ENCODE measurements at regions not wholly inside any gene's neighbourhood (a gene's known extent, or its start where the extent isn't known, plus 50 kb on each side); places are given as distances from the start of the nearest gene placed in this dataset.

DNA sequence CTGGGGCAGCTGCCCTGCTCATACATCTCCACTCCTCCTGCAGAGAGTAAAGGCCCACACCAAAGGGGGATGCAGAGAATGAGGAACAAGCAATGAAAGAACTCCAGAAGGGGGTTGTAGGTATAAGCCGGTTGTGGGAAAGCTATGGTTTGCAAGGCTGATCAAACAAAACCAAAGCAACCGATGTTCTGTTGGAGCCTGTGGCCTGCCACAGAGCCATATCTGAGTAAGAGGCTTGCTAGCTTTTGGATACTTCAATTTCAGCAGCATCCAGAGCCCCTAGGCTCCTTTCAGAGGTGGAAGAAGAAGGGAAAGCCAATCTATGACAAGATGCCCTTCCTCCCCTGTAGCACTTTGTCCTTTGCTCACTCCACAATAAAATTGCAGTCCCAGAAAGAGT is 163.2 kb downstream of the RRAGC start:
- no CpG with 5 or more reads among the region's 2 CpGs for WGBS (ENCODE audit: extremely low coverage, insufficient read length, low lambda C conversion rate)

More for the DNA sequence above, 163.2 kb downstream of the RRAGC start:
- TF ChIP-seq, protein P1, sequence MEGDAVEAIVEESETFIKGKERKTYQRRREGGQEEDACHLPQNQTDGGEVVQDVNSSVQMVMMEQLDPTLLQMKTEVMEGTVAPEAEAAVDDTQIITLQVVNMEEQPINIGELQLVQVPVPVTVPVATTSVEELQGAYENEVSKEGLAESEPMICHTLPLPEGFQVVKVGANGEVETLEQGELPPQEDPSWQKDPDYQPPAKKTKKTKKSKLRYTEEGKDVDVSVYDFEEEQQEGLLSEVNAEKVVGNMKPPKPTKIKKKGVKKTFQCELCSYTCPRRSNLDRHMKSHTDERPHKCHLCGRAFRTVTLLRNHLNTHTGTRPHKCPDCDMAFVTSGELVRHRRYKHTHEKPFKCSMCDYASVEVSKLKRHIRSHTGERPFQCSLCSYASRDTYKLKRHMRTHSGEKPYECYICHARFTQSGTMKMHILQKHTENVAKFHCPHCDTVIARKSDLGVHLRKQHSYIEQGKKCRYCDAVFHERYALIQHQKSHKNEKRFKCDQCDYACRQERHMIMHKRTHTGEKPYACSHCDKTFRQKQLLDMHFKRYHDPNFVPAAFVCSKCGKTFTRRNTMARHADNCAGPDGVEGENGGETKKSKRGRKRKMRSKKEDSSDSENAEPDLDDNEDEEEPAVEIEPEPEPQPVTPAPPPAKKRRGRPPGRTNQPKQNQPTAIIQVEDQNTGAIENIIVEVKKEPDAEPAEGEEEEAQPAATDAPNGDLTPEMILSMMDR (conservative IDR thresholded peaks at IDR 0.05): no peak
- H3K4me3 Mint-ChIP-seq: no peak overlapping the region
- no peak overlapping the region for H2AFZ ChIP-seq (ENCODE audit: low read length)
- H3K14ac ChIP-seq (ENCODE audit: insufficient read depth, low read length): no peak overlapping the region
- no peaks in the 10 kb centered on the region for H3K27me3 ChIP-seq (ENCODE audit: insufficient read depth, low read length)
- H3K18ac ChIP-seq (ENCODE audit: insufficient read length, low read depth, low read length): no peak overlapping the region
- no peaks in the 10 kb centered on the region for H4K20me1 ChIP-seq (ENCODE audit: control insufficient read depth, insufficient read depth, insufficient read length)
- H3K27ac Mint-ChIP-seq: no peak overlapping the region
- no peak overlapping the region for H2BK15ac ChIP-seq (ENCODE audit: low read depth, low read length)
- peaks cover 8 to 10% of the 10 kb centered on the region in 2 experiments; a peak in 2 of 4 replicates for H3K4me1 Mint-ChIP-seq
- no peak overlapping the region for H2BK5ac ChIP-seq (ENCODE audit: insufficient read length, low read length)
- H3K27me3 Mint-ChIP-seq (ENCODE audit: low read depth): peaks cover 11% of the 10 kb centered on the region; the same call in 1 of the 2 replicates
- no peak overlapping the region for H4K8ac ChIP-seq (replicated peaks; ENCODE audit: insufficient read length, low read depth, low read length)
- no peak overlapping the region for H4K5ac ChIP-seq (ENCODE audit: insufficient read length, low read depth, low read length)
- H3K79me2 ChIP-seq (ENCODE audit: insufficient read depth, low read length): no peaks in the 10 kb centered on the region
- H2BK12ac ChIP-seq (ENCODE audit: insufficient read length, low read depth, low read length): no peak overlapping the region
- H3T11ph ChIP-seq (ENCODE audit: low read length): no peak overlapping the region
- no peaks in the 10 kb centered on the region for H3K23me2 ChIP-seq (ENCODE audit: insufficient read length, low read depth, low read length, poor library complexity, severe bottlenecking)
- no peak overlapping the region for H4K91ac ChIP-seq (ENCODE audit: insufficient read length, low read depth, low read length)
- peaks cover 0 to 4% of the 10 kb centered on the region in 2 experiments; a peak in 3 of 5 replicates for H3K9me3 Mint-ChIP-seq
- H3K36me3 Mint-ChIP-seq (ENCODE audit: insufficient read depth in 1 of 3, low read depth in 3 of 3): peaks cover 0 to 3% (median 0%) of the 10 kb centered on the region in 3 experiments; a peak in 2 of 7 replicates
- H3K9me3 ChIP-seq (ENCODE audit: control insufficient read depth, low read depth, low read length): no peaks in the 10 kb centered on the region
- H3K56ac ChIP-seq (ENCODE audit: insufficient read length, low read depth, low read length): no peak overlapping the region
- H2BK120ac ChIP-seq (ENCODE audit: low read depth, low read length, poor library complexity, severe bottlenecking): no peak overlapping the region
- no peak overlapping the region for H3K23ac ChIP-seq (ENCODE audit: insufficient read length, low read depth, low read length)
- H3K4me2 ChIP-seq (ENCODE audit: insufficient read depth, insufficient read length, low read length): no peak overlapping the region
- H3K79me1 ChIP-seq (ENCODE audit: insufficient read depth, low read depth, low read length, poor library complexity, severe bottlenecking): no peaks in the 10 kb centered on the region
- H3K27ac ChIP-seq (ENCODE audit: insufficient read length, low read depth, low read length): no peak overlapping the region
- no peak overlapping the region for H2BK20ac ChIP-seq (ENCODE audit: low read depth, low read length, poor library complexity, severe bottlenecking)
- H3K4ac ChIP-seq (ENCODE audit: low read depth, low read length): no peak overlapping the region
- H3K4me1 ChIP-seq (ENCODE audit: insufficient read depth, low read length): no peaks in the 10 kb centered on the region; the same call in 1 of the 2 replicates
- no peak overlapping the region for H3K9ac ChIP-seq (ENCODE audit: extremely low read depth, insufficient read length, low read length)
- no peak overlapping the region for H2AK5ac ChIP-seq (ENCODE audit: insufficient read length, low read length)
- DNase-seq: no peak

Measured in H9 (cell line).